ENCODE measurements at regions not wholly inside any gene's neighbourhood (a gene's known extent, or its start where the extent isn't known, plus 50 kb on each side); places are given as distances from the start of the nearest gene placed in this dataset.

DNA sequence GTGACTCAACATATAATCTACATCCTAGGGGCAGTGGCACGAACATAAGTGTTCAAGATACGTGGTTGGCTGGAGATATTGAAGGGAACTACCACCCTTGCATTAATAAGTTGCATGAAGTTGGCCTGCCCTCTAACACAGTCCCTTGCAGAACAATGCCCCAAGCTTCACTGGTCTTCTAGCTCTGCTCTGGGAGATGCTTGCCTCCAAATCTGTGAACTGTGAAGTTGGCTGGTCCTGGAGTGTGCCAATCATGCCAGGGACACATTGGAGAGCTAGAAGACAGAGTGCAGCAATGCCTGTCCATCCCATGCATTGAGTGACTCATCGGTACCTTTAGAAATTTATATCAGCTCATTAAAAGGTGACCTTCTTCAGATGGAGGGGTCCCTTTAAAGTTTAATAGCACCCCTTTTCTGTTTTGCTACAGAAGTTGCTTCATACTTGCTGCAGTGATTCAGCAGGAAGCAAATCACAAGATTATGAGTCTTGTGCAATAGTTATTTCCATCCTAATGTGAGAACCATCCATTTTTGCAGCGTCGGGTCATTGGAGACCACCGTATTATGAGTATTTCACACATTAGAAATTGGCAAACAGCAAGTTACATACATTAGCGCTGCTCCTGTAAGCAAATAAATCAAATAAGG is 55.2 kb upstream of the KAZN start:
- TF ChIP-seq, protein P1, sequence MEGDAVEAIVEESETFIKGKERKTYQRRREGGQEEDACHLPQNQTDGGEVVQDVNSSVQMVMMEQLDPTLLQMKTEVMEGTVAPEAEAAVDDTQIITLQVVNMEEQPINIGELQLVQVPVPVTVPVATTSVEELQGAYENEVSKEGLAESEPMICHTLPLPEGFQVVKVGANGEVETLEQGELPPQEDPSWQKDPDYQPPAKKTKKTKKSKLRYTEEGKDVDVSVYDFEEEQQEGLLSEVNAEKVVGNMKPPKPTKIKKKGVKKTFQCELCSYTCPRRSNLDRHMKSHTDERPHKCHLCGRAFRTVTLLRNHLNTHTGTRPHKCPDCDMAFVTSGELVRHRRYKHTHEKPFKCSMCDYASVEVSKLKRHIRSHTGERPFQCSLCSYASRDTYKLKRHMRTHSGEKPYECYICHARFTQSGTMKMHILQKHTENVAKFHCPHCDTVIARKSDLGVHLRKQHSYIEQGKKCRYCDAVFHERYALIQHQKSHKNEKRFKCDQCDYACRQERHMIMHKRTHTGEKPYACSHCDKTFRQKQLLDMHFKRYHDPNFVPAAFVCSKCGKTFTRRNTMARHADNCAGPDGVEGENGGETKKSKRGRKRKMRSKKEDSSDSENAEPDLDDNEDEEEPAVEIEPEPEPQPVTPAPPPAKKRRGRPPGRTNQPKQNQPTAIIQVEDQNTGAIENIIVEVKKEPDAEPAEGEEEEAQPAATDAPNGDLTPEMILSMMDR (IDR thresholded peaks at IDR 0.05; ENCODE audit: control extremely low read depth, extremely low read depth) = no peak
- Histone ChIP-seq H3K36me3 (ENCODE audit: control insufficient read depth in 4 of 4, insufficient read depth in 4 of 4, low read length in 4 of 4) (no peaks in the 10 kb centered on the region), H3K27me3 (ENCODE audit: control insufficient read depth in 3 of 3, insufficient read depth in 3 of 3, low read length in 2 of 3) (no peaks in the 10 kb centered on the region), H3K27ac (ENCODE audit: low read depth in 1 of 2, low read length in 1 of 2) (no peak overlapping the region), H3K9ac (ENCODE audit: insufficient read depth in 1 of 2, low read length in 2 of 2) (no peak overlapping the region), H3K9me3 (ENCODE audit: control insufficient read depth in 4 of 4, insufficient read depth in 3 of 4, low read length in 3 of 4) (peaks cover 0 to 3% (median 0%) of the 10 kb centered on the region in 4 donors), H3K4me3 (no peak overlapping the region), H3K4me1 (ENCODE audit: control insufficient read depth in 5 of 5, insufficient read depth in 5 of 5, low read length in 5 of 5) (peaks cover 0 to 8% (median 0%) of the 10 kb centered on the region in 5 donors)
- 54 to 65% methylated on average over 7 of the region's 7 CpGs for WGBS, 2 donors
- peak in 2 of 3 donors; percentile 48 to 78 for DNase-seq
- no peak for ATAC-seq (ENCODE audit: insufficient read depth, low FRiP score)

DNA sequence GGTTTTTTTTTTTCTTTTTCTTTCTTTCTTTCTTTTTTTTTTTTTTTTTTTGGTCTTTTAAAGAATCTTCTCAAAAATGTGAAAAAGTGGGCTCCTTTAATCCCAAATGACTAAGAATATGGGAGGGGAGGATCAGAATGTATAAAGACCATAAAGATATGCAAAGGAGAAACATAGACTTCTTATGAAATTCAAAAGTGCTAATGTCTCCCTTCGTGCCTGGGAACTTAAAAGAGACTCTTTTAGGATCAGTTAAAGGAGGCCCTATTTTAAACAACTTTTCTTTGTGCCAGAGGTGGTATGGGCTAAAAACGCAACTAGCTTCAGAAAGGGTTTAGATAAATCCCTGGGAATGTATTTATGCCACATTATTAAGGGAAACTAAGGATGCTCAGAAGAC is 54.2 kb upstream of the KAZN start:
- Histone ChIP-seq H3K27me3 (ENCODE audit: control insufficient read depth in 3 of 3, insufficient read depth in 3 of 3, low read length in 2 of 3) (no peaks in the 10 kb centered on the region), H3K9ac (ENCODE audit: insufficient read depth in 1 of 2, low read length in 2 of 2) (no peak overlapping the region)
- no peak for ATAC-seq (ENCODE audit: insufficient read depth, low FRiP score)

DNA sequence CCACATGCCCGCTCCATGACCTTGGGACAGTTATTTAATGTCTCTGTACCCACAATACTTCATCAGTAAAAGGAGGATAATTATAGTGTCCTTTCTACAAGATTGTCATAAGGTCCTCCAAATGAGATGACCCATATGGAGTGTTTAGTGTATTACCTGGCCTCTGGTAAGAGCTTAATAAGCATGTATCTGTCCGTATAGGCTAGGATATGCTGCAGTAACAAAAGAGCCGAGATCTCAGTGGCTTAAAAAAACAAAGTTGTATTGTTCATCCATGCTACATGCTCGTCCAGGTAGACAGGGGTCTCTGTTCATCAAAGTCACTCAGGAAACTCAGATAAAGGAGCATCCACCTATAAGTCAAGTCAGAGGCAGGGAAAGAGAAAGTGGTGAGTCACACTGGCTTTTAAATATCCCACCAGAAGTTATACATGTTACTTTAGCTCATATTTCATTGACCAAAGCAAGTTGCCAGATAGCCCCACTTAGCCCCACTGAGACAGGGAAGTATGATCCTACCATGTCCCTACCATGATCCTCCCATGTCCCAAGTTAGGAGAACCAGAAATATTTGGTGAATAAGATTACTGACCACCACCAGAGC is 53.0 kb upstream of the KAZN start:
- no peak for DNase-seq
- Histone ChIP-seq H3K27me3 (ENCODE audit: control insufficient read depth in 3 of 3, insufficient read depth in 3 of 3, low read length in 2 of 3) (no peaks in the 10 kb centered on the region), H3K9me3 (ENCODE audit: control insufficient read depth in 4 of 4, insufficient read depth in 3 of 4, low read length in 3 of 4) (no peaks in the 10 kb centered on the region), H3K27ac (ENCODE audit: low read depth in 1 of 2, low read length in 1 of 2) (no peak overlapping the region), H3K4me3 (no peak overlapping the region), H3K4me1 (ENCODE audit: control insufficient read depth in 5 of 5, insufficient read depth in 5 of 5, low read length in 5 of 5) (peaks cover 0 to 8% (median 0%) of the 10 kb centered on the region in 5 donors), H3K9ac (ENCODE audit: insufficient read depth in 1 of 2, low read length in 2 of 2) (no peak overlapping the region), H3K36me3 (ENCODE audit: control insufficient read depth in 4 of 4, insufficient read depth in 4 of 4, low read length in 4 of 4) (no peaks in the 10 kb centered on the region)
- ATAC-seq (ENCODE audit: insufficient read depth, low FRiP score) = no peak
- WGBS, 2 donors = 86% methylated on average over 4 of the region's 4 CpGs
- TF ChIP-seq, protein P1 (IDR thresholded peaks at IDR 0.05; ENCODE audit: control extremely low read depth, extremely low read depth) = no peak

More for the DNA sequence above, 54.2 kb upstream of the KAZN start:
- Histone ChIP-seq H3K36me3 (ENCODE audit: control insufficient read depth in 4 of 4, insufficient read depth in 4 of 4, low read length in 4 of 4) (no peaks in the 10 kb centered on the region), H3K4me3 (no peak overlapping the region), H3K4me1 (ENCODE audit: control insufficient read depth in 5 of 5, insufficient read depth in 5 of 5, low read length in 5 of 5) (peaks cover 0 to 8% (median 0%) of the 10 kb centered on the region in 5 donors), H3K9me3 (ENCODE audit: control insufficient read depth in 4 of 4, insufficient read depth in 3 of 4, low read length in 3 of 4) (no peaks in the 10 kb centered on the region), H3K27ac (ENCODE audit: low read depth in 1 of 2, low read length in 1 of 2) (no peak overlapping the region)
- TF ChIP-seq, protein P1 (IDR thresholded peaks at IDR 0.05; ENCODE audit: control extremely low read depth, extremely low read depth) = no peak
- 82 to 84% methylated on average over 2 of the region's 2 CpGs for WGBS, 2 donors
- DNase-seq = no peak
